ENCODE measurements at regions not wholly inside any gene's neighbourhood (a gene's known extent, or its start where the extent isn't known, plus 50 kb on each side); places are given as distances from the start of the nearest gene placed in this dataset.
"Not testable (repeated sequence)": the region's sequence is repeated elsewhere in the genome, so short reads cannot be mapped to it uniquely, and the experiment has no call there.

GRCh38 chr2:111331099-111331724, 210.5 kb downstream of the BCL2L11 start:
- H3K14ac ChIP-seq (ENCODE audit: insufficient read depth, low read length); H3K9me3 ChIP-seq (ENCODE audit: control insufficient read depth, low read depth, low read length); DNase-seq; H2BK120ac ChIP-seq (ENCODE audit: low read depth, low read length, poor library complexity, severe bottlenecking); H3T11ph ChIP-seq (ENCODE audit: low read length); H4K91ac ChIP-seq (ENCODE audit: insufficient read length, low read depth, low read length); H2AFZ ChIP-seq (ENCODE audit: low read length); H3K4ac ChIP-seq (ENCODE audit: low read depth, low read length); H3K23ac ChIP-seq (ENCODE audit: insufficient read length, low read depth, low read length); H2BK5ac ChIP-seq (ENCODE audit: insufficient read length, low read length); H3K4me3 Mint-ChIP-seq; H3K79me1 ChIP-seq (ENCODE audit: insufficient read depth, low read depth, low read length, poor library complexity, severe bottlenecking); H3K4me2 ChIP-seq (ENCODE audit: insufficient read depth, insufficient read length, low read length); H2AK5ac ChIP-seq (ENCODE audit: insufficient read length, low read length); H4K5ac ChIP-seq (ENCODE audit: insufficient read length, low read depth, low read length); H2BK12ac ChIP-seq (ENCODE audit: insufficient read length, low read depth, low read length); H4K20me1 ChIP-seq (ENCODE audit: control insufficient read depth, insufficient read depth, insufficient read length); H3K79me2 ChIP-seq (ENCODE audit: insufficient read depth, low read length); H3K9ac ChIP-seq (ENCODE audit: extremely low read depth, insufficient read length, low read length); H3K4me1 Mint-ChIP-seq; H3K23me2 ChIP-seq (ENCODE audit: insufficient read length, low read depth, low read length, poor library complexity, severe bottlenecking); H2BK15ac ChIP-seq (ENCODE audit: low read depth, low read length); H3K27ac ChIP-seq (ENCODE audit: insufficient read length, low read depth, low read length); H3K56ac ChIP-seq (ENCODE audit: insufficient read length, low read depth, low read length); H3K27me3 Mint-ChIP-seq (ENCODE audit: low read depth); H3K36me3 Mint-ChIP-seq (ENCODE audit: insufficient read depth in 1 of 3, low read depth in 3 of 3); H3K4me1 ChIP-seq (ENCODE audit: insufficient read depth, low read length); H2BK20ac ChIP-seq (ENCODE audit: low read depth, low read length, poor library complexity, severe bottlenecking); H3K9me3 Mint-ChIP-seq; H3K27me3 ChIP-seq (ENCODE audit: insufficient read depth, low read length); H3K27ac Mint-ChIP-seq; H3K18ac ChIP-seq (ENCODE audit: insufficient read length, low read depth, low read length); H4K8ac ChIP-seq (replicated peaks; ENCODE audit: insufficient read length, low read depth, low read length): not testable (repeated sequence)
- WGBS (ENCODE audit: extremely low coverage, insufficient read length, low lambda C conversion rate): no CpG with 5 or more reads among the region's 2 CpGs

GRCh38 chr2:111335220-111335907, 214.7 kb downstream of the BCL2L11 start:
- not testable (repeated sequence) for H3K27me3 Mint-ChIP-seq (ENCODE audit: low read depth); H3K4me3 Mint-ChIP-seq

More at GRCh38 chr2:111335220-111335907, 214.7 kb downstream of the BCL2L11 start:
- H3K9me3 ChIP-seq (ENCODE audit: control insufficient read depth, low read depth, low read length); H3K4me1 ChIP-seq (ENCODE audit: insufficient read depth, low read length); H4K91ac ChIP-seq (ENCODE audit: insufficient read length, low read depth, low read length); H3K4ac ChIP-seq (ENCODE audit: low read depth, low read length); H2AFZ ChIP-seq (ENCODE audit: low read length); H3K4me2 ChIP-seq (ENCODE audit: insufficient read depth, insufficient read length, low read length); H3K79me2 ChIP-seq (ENCODE audit: insufficient read depth, low read length); H3K79me1 ChIP-seq (ENCODE audit: insufficient read depth, low read depth, low read length, poor library complexity, severe bottlenecking); H3K9me3 Mint-ChIP-seq; H3K23ac ChIP-seq (ENCODE audit: insufficient read length, low read depth, low read length); H2BK120ac ChIP-seq (ENCODE audit: low read depth, low read length, poor library complexity, severe bottlenecking); H2BK12ac ChIP-seq (ENCODE audit: insufficient read length, low read depth, low read length); H3K9ac ChIP-seq (ENCODE audit: extremely low read depth, insufficient read length, low read length); H4K20me1 ChIP-seq (ENCODE audit: control insufficient read depth, insufficient read depth, insufficient read length); H4K8ac ChIP-seq (replicated peaks; ENCODE audit: insufficient read length, low read depth, low read length); H3K27ac Mint-ChIP-seq; H3K23me2 ChIP-seq (ENCODE audit: insufficient read length, low read depth, low read length, poor library complexity, severe bottlenecking); H3K27me3 ChIP-seq (ENCODE audit: insufficient read depth, low read length); H3K18ac ChIP-seq (ENCODE audit: insufficient read length, low read depth, low read length); H2BK15ac ChIP-seq (ENCODE audit: low read depth, low read length); H3K27ac ChIP-seq (ENCODE audit: insufficient read length, low read depth, low read length); H2BK5ac ChIP-seq (ENCODE audit: insufficient read length, low read length); H2AK5ac ChIP-seq (ENCODE audit: insufficient read length, low read length); H3K56ac ChIP-seq (ENCODE audit: insufficient read length, low read depth, low read length); DNase-seq; H3K14ac ChIP-seq (ENCODE audit: insufficient read depth, low read length); H2BK20ac ChIP-seq (ENCODE audit: low read depth, low read length, poor library complexity, severe bottlenecking); H3T11ph ChIP-seq (ENCODE audit: low read length); H3K36me3 Mint-ChIP-seq (ENCODE audit: insufficient read depth in 1 of 3, low read depth in 3 of 3); H3K4me1 Mint-ChIP-seq; H4K5ac ChIP-seq (ENCODE audit: insufficient read length, low read depth, low read length): not testable (repeated sequence)

Data from H9 (cell line).